ENCODE measurements at regions not wholly inside any gene's neighbourhood (a gene's known extent, or its start where the extent isn't known, plus 50 kb on each side); places are given as distances from the start of the nearest gene placed in this dataset.
"Not testable (repeated sequence)": the region's sequence is repeated elsewhere in the genome, so short reads cannot be mapped to it uniquely, and the experiment has no call there.

- no peak for DNase-seq (ENCODE audit: low read depth)
Measured at GRCh38 chr10:60615541-60615940, 162.7 kb upstream of the CDK1 start.

GRCh38 chr10:60614363-60614762 lies 163.9 kb upstream of the CDK1 start:
- DNase-seq (ENCODE audit: low read depth) = no peak

- no peak for DNase-seq (ENCODE audit: low read depth)
Measured at GRCh38 chr10:60613434-60613833, 164.8 kb upstream of the CDK1 start.

GRCh38 chr10:60611291-60611747 lies 167.0 kb upstream of the CDK1 start:
- DNase-seq (ENCODE audit: low read depth) = peak; percentile 80

- no peak for DNase-seq (ENCODE audit: low read depth)
Measured at GRCh38 chr10:60607372-60607771, 170.9 kb upstream of the CDK1 start.

- peak; percentile 39 for DNase-seq (ENCODE audit: low read depth)
Measured at GRCh38 chr10:60606343-60607080, 171.8 kb upstream of the CDK1 start.

- no peak for DNase-seq (ENCODE audit: low read depth)
Measured at GRCh38 chr10:60605476-60605875, 172.8 kb upstream of the CDK1 start.

- DNase-seq (ENCODE audit: low read depth) = no peak
Measured at GRCh38 chr10:60604342-60604741, 173.9 kb upstream of the CDK1 start.

GRCh38 chr10:60597513-60597912 lies 180.8 kb upstream of the CDK1 start:
- no peak for DNase-seq (ENCODE audit: low read depth)

- DNase-seq (ENCODE audit: low read depth) = no peak
Measured at GRCh38 chr10:60595852-60596251, 182.4 kb upstream of the CDK1 start.

GRCh38 chr10:60594476-60595051 lies 183.7 kb upstream of the CDK1 start:
- no peak for DNase-seq (ENCODE audit: low read depth)

- DNase-seq (ENCODE audit: low read depth) = no peak
Measured at GRCh38 chr10:60591119-60591518, 187.2 kb upstream of the CDK1 start.

GRCh38 chr10:60589376-60589775 lies 188.9 kb upstream of the CDK1 start:
- no peak for DNase-seq (ENCODE audit: low read depth)

- not testable (repeated sequence) for DNase-seq (ENCODE audit: low read depth)
Measured at GRCh38 chr10:60581782-60582181, 192.1 kb upstream of the ANK3 start.

GRCh38 chr10:60578217-60578616 lies 188.5 kb upstream of the ANK3 start:
- no peak for DNase-seq (ENCODE audit: low read depth)

- DNase-seq (ENCODE audit: low read depth) = no peak
Measured at GRCh38 chr10:60576130-60577069, 186.7 kb upstream of the ANK3 start.

GRCh38 chr10:60575105-60575504 lies 185.4 kb upstream of the ANK3 start:
- DNase-seq (ENCODE audit: low read depth) = no peak

GRCh38 chr10:60574388-60574787 lies 184.7 kb upstream of the ANK3 start:
- DNase-seq (ENCODE audit: low read depth) = no peak

- DNase-seq (ENCODE audit: low read depth) = no peak
Measured at GRCh38 chr10:60573336-60573735, 183.7 kb upstream of the ANK3 start.

GRCh38 chr10:60572511-60573194 lies 183.0 kb upstream of the ANK3 start:
- peak; percentile 12 for DNase-seq (ENCODE audit: low read depth)

GRCh38 chr10:60570896-60571295 lies 181.2 kb upstream of the ANK3 start:
- no peak for DNase-seq (ENCODE audit: low read depth)

- DNase-seq (ENCODE audit: low read depth) = no peak
Measured at GRCh38 chr10:60570272-60570865, 180.7 kb upstream of the ANK3 start.

Measured in stromal cell of bone marrow (primary cell).